ENCODE measurements at regions not wholly inside any gene's neighbourhood (a gene's known extent, or its start where the extent isn't known, plus 50 kb on each side); places are given as distances from the start of the nearest gene placed in this dataset.

- DNase-seq (ENCODE audit: insufficient read length, low spot score) (no peak), FAIRE-seq (no peak)
- no peak for TF ChIP-seq POLR2A (IDR thresholded peaks at IDR 0.05; ENCODE audit: low read depth, low read length)
These were observed 661.1 kb downstream of the VRK1 start for GRCh38 chr14:97458255-97458654.

GRCh38 chr14:97458661-97459579, 661.7 kb downstream of the VRK1 start:
- DNase-seq (ENCODE audit: insufficient read length, low spot score) (no peak), FAIRE-seq (no peak)
- no peak for TF ChIP-seq POLR2A (IDR thresholded peaks at IDR 0.05; ENCODE audit: low read depth, low read length)

- TF ChIP-seq POLR2A (IDR thresholded peaks at IDR 0.05; ENCODE audit: low read depth, low read length) = no peak
- FAIRE-seq (no peak), DNase-seq (ENCODE audit: insufficient read length, low spot score) (no peak)
These were observed 664.9 kb downstream of the VRK1 start for GRCh38 chr14:97462081-97462480.

- DNase-seq (ENCODE audit: insufficient read length, low spot score) (no peak), FAIRE-seq (no peak)
- TF ChIP-seq POLR2A (IDR thresholded peaks at IDR 0.05; ENCODE audit: low read depth, low read length) = no peak
These were observed 671.0 kb downstream of the VRK1 start for GRCh38 chr14:97468220-97468619.

- DNase-seq (ENCODE audit: insufficient read length, low spot score) (no peak), FAIRE-seq (no peak)
- TF ChIP-seq POLR2A (IDR thresholded peaks at IDR 0.05; ENCODE audit: low read depth, low read length) = no peak
These were observed 680.2 kb downstream of the VRK1 start for GRCh38 chr14:97477353-97477752.

GRCh38 chr14:97485201-97485600, 688.0 kb downstream of the VRK1 start:
- TF ChIP-seq POLR2A (IDR thresholded peaks at IDR 0.05; ENCODE audit: low read depth, low read length) = no peak
- no peak for DNase-seq (ENCODE audit: insufficient read length, low spot score)
- no peak for FAIRE-seq

- no peak for DNase-seq (ENCODE audit: insufficient read length, low spot score)
- no peak for TF ChIP-seq POLR2A (IDR thresholded peaks at IDR 0.05; ENCODE audit: low read depth, low read length)
- no peak for FAIRE-seq
These were observed 689.5 kb downstream of the VRK1 start for GRCh38 chr14:97486601-97487120.

- DNase-seq (ENCODE audit: insufficient read length, low spot score) (no peak), FAIRE-seq (no peak)
- no peak for TF ChIP-seq POLR2A (IDR thresholded peaks at IDR 0.05; ENCODE audit: low read depth, low read length)
These were observed 692.6 kb downstream of the VRK1 start for GRCh38 chr14:97489750-97490149.

- no peak for TF ChIP-seq POLR2A (IDR thresholded peaks at IDR 0.05; ENCODE audit: low read depth, low read length)
- FAIRE-seq (no peak), DNase-seq (ENCODE audit: insufficient read length, low spot score) (no peak)
These were observed 693.4 kb downstream of the VRK1 start for GRCh38 chr14:97490521-97491070.

GRCh38 chr14:97491697-97492096, 694.5 kb downstream of the VRK1 start:
- no peak for DNase-seq (ENCODE audit: insufficient read length, low spot score)
- TF ChIP-seq POLR2A (IDR thresholded peaks at IDR 0.05; ENCODE audit: low read depth, low read length) = no peak
- FAIRE-seq = no peak

GRCh38 chr14:97499790-97500481, 702.8 kb downstream of the VRK1 start:
- FAIRE-seq (no peak), DNase-seq (ENCODE audit: insufficient read length, low spot score) (no peak)
- TF ChIP-seq POLR2A (IDR thresholded peaks at IDR 0.05; ENCODE audit: low read depth, low read length) = no peak

- FAIRE-seq = no peak
- DNase-seq (ENCODE audit: insufficient read length, low spot score) = no peak
- TF ChIP-seq POLR2A (IDR thresholded peaks at IDR 0.05; ENCODE audit: low read depth, low read length) = no peak
These were observed 709.4 kb downstream of the VRK1 start for GRCh38 chr14:97506626-97507025.

- DNase-seq (ENCODE audit: insufficient read length, low spot score) = no peak
- no peak for TF ChIP-seq POLR2A (IDR thresholded peaks at IDR 0.05; ENCODE audit: low read depth, low read length)
- FAIRE-seq = no peak
These were observed 716.7 kb downstream of the VRK1 start for GRCh38 chr14:97513891-97514290.

- no peak for FAIRE-seq
- DNase-seq (ENCODE audit: insufficient read length, low spot score) = no peak
- TF ChIP-seq POLR2A (IDR thresholded peaks at IDR 0.05; ENCODE audit: low read depth, low read length) = no peak
These were observed 720.5 kb downstream of the VRK1 start for GRCh38 chr14:97517566-97518234.

Data from H54 (cell line).